Left lung (tissue), 4 donors: ENCODE measurements at regions not wholly inside any gene's neighbourhood (a gene's known extent, or its start where the extent isn't known, plus 50 kb on each side); places are given as distances from the start of the nearest gene placed in this dataset.

Source experiments
- ATAC-seq: fragments of 200-7000 bp; cut with Tn5 transposase; one replicate; pipeline ENCODE4 v1.9.1; 2020; ENCODE audit warnings: moderate library complexity
- DNase-seq, 4 donors: peaks; one replicate each; pipeline ENCODE4 v3.0.0-alpha.2; 2013 to 2020
- H3K27ac ChIP-seq, 2 donors: fragments of 200-600 bp; sonication (generic) in 1 of 2; one replicate each; pipeline versions ENCODE4 v1.5.0 to v1.8.0; 2020 to 2021
- H3K27me3 ChIP-seq, 2 donors: fragments of 200-600 bp; sonication (generic) in 1 of 2; one replicate each; pipeline versions ENCODE4 v1.5.0 to v1.8.0; 2020 to 2021
- H3K36me3 ChIP-seq, 2 donors: fragments of 200-600 bp; sonication (generic) in 1 of 2; one replicate each; pipeline versions ENCODE4 v1.5.0 to v1.8.0; 2020 to 2021
- H3K4me1 ChIP-seq, 2 donors: fragments of 200-600 bp; one replicate each; pipeline ENCODE4 v1.8.0; 2021
- H3K4me3 ChIP-seq, 2 donors: fragments of 200-600 bp; sonication (generic) in 1 of 2; one replicate each; pipeline versions ENCODE4 v1.5.0 to v1.8.0; 2020 to 2021; ENCODE audit warnings: mild to moderate bottlenecking in 1 of 2
- H3K9me3 ChIP-seq, 2 donors: fragments of 200-600 bp; sonication (generic) in 1 of 2; one replicate each; pipeline versions ENCODE4 v1.5.0 to v1.8.0; 2020 to 2021
- intact Hi-C, 2 donors: fragments of 100-400 bp; cut with DNase I; formaldehyde crosslinking; loops; one replicate each; pipeline versions ENCODE4 v1.11.2 to v1.14.2; 2022
- TF ChIP-seq, protein P1 (sequence below), 2 donors: fragments of 200-600 bp; sonication (generic) in 1 of 2; IDR thresholded peaks; one replicate each; pipeline versions ENCODE4 v1.5.0 to v1.8.0; 2021; ENCODE audit warnings: antibody characterized with exemption in 2 of 2
- donor health status: DM: no; HTN: yes; CAD: no.
- donor health status: DM: no; HTN: no; CAD: no.

- no peaks in the 10 kb centered on the region for H3K36me3 ChIP-seq
- H3K27me3 ChIP-seq = no peaks in the 10 kb centered on the region
- DNase-seq = peak in 2 of 4 donors; percentile 54 to 63
- no peak overlapping the region for H3K4me3 ChIP-seq
- H3K9me3 ChIP-seq = no peaks in the 10 kb centered on the region
- no peaks in the 10 kb centered on the region for H3K4me1 ChIP-seq
- intact Hi-C loops = no loop called here
- no peak overlapping the region for H3K27ac ChIP-seq
- ATAC-seq = no peak
- TF ChIP-seq, protein P1, sequence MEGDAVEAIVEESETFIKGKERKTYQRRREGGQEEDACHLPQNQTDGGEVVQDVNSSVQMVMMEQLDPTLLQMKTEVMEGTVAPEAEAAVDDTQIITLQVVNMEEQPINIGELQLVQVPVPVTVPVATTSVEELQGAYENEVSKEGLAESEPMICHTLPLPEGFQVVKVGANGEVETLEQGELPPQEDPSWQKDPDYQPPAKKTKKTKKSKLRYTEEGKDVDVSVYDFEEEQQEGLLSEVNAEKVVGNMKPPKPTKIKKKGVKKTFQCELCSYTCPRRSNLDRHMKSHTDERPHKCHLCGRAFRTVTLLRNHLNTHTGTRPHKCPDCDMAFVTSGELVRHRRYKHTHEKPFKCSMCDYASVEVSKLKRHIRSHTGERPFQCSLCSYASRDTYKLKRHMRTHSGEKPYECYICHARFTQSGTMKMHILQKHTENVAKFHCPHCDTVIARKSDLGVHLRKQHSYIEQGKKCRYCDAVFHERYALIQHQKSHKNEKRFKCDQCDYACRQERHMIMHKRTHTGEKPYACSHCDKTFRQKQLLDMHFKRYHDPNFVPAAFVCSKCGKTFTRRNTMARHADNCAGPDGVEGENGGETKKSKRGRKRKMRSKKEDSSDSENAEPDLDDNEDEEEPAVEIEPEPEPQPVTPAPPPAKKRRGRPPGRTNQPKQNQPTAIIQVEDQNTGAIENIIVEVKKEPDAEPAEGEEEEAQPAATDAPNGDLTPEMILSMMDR (IDR thresholded peaks at IDR 0.05) = no peak
Measured at GRCh38 chr2:106316915-106317314, 122.8 kb upstream of the UXS1 start.

DNA sequence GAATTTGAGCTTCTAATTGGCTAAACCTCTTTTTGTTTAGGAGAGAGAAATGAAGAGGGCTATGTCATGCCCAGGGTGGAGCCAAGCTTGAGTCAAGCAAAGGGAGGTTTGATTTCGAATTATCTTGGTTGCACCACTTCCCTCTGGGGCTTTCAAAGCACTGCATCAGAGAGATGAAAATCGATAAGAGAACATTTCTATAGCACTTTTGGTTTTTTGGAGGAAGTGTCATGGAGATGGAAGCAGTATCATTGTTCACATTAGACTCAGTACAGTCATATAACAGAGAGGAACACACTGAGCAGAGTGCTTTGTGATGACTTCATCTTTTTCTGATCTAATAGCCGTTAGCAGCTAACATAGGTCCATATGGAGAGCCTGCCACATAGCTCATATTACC lies 120.3 kb upstream of the UXS1 start:
- no peak for DNase-seq
- TF ChIP-seq, protein P1 (IDR thresholded peaks at IDR 0.05) = no peak
- H3K36me3 ChIP-seq = no peaks in the 10 kb centered on the region
- intact Hi-C loops = no loop called here
- no peak overlapping the region for H3K4me3 ChIP-seq
- no peaks in the 10 kb centered on the region for H3K4me1 ChIP-seq
- ATAC-seq = no peak
- H3K27ac ChIP-seq = no peak overlapping the region
- no peaks in the 10 kb centered on the region for H3K27me3 ChIP-seq
- no peaks in the 10 kb centered on the region for H3K9me3 ChIP-seq

DNA sequence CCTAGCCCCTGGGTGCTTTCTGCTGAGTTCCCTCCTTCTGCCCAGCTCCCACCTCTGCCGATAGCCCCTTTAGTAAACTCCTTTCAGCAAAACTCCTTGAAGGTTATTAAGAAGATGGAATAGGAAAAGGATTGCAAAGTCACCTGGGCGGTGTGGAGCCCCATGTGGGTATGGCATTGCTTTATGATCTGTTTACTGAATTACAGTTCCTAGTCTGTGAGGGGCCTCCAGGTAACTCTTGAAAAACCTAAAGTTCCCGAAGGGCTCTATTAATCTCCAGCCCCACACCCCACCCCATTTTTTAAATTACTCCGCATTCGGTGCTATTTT lies 116.9 kb upstream of the UXS1 start:
- intact Hi-C loops = no loop called here
- no peak overlapping the region for H3K27ac ChIP-seq
- H3K4me1 ChIP-seq = no peaks in the 10 kb centered on the region
- DNase-seq (no peak), ATAC-seq (no peak)
- H3K36me3 ChIP-seq = no peaks in the 10 kb centered on the region
- H3K9me3 ChIP-seq = no peaks in the 10 kb centered on the region
- H3K4me3 ChIP-seq = no peak overlapping the region
- no peaks in the 10 kb centered on the region for H3K27me3 ChIP-seq
- TF ChIP-seq, protein P1 (IDR thresholded peaks at IDR 0.05) = no peak

GRCh38 chr2:106307860-106308259 lies 113.8 kb upstream of the UXS1 start:
- no peak overlapping the region for H3K27ac ChIP-seq
- no peak overlapping the region for H3K4me3 ChIP-seq
- no peaks in the 10 kb centered on the region for H3K36me3 ChIP-seq
- ATAC-seq (no peak), DNase-seq (no peak)
- no peaks in the 10 kb centered on the region for H3K9me3 ChIP-seq
- TF ChIP-seq, protein P1 (IDR thresholded peaks at IDR 0.05) = no peak
- no peaks in the 10 kb centered on the region for H3K27me3 ChIP-seq
- H3K4me1 ChIP-seq = no peaks in the 10 kb centered on the region
- intact Hi-C loops = no loop called here

DNA sequence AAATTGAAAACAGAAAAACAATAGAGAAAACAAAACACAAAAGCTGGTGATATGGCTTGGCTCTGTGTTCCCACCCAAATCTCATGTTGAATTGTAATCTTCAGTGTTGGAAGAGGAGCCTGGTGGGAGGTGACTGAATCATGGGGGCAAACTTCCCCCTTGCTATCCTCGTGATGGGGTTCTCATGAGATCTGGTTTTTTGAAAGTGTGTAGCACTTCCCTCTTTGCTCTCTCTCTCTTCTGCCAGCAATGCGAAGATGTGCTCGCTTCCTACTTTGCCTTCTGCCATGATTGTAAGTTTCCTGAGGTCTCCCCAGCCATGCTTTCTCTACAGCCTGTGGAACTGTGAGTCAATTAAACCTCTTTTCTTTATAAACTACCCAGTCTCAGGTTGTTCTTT lies 112.3 kb upstream of the UXS1 start:
- Histone ChIP-seq H3K27ac (no peak overlapping the region), H3K27me3 (no peaks in the 10 kb centered on the region), H3K4me3 (no peak overlapping the region), H3K9me3 (no peaks in the 10 kb centered on the region), H3K4me1 (no peaks in the 10 kb centered on the region), H3K36me3 (no peaks in the 10 kb centered on the region)
- intact Hi-C loops = no loop called here
- TF ChIP-seq, protein P1 (IDR thresholded peaks at IDR 0.05) = no peak
- ATAC-seq = no peak
- no peak for DNase-seq
